ENCODE measurements at regions not wholly inside any gene's neighbourhood (a gene's known extent, or its start where the extent isn't known, plus 50 kb on each side); places are given as distances from the start of the nearest gene placed in this dataset.
"Not testable (repeated sequence)": the region's sequence is repeated elsewhere in the genome, so short reads cannot be mapped to it uniquely, and the experiment has no call there.

DNA sequence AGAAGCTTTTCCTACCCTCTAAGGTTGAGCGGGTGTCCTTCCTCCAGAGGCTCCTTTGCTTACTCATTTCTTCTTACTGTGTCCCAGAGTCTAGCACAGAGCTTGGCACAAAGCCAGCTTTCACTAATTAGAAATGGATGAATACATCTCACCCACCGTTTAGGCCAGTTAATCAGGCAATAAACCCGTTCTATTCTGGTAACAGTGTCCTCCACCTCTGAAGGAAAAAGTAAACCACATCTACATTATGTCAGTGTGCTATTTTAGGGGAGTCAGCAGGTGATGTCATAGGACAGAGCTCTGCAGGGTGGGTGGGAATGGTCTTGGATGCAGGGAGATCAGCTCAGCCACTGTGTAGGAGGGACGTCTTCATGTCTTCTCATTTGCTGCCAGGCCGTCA lies 109.2 kb downstream of the OSTF1 start:
- Histone ChIP-seq H3K27me3 (ENCODE audit: control insufficient read depth, insufficient read depth, low read length) (no peaks in the 10 kb centered on the region), H3K36me3 (ENCODE audit: control insufficient read depth, insufficient read depth, low read length) (no peaks in the 10 kb centered on the region), H3K27ac (ENCODE audit: low read length) (no peak overlapping the region), H3K9me3 (replicated peaks; ENCODE audit: control insufficient read depth, low read depth, low read length) (no peaks in the 10 kb centered on the region), H3K4me1 (ENCODE audit: control insufficient read depth, insufficient read depth, low read length) (peaks cover 4% of the 10 kb centered on the region), H3K4me3 (ENCODE audit: low read length) (no peak overlapping the region)
- WGBS (ENCODE audit: insufficient coverage) = 64% methylated on average over 1 of the region's 5 CpGs
- peak; percentile 26 for DNase-seq

DNA sequence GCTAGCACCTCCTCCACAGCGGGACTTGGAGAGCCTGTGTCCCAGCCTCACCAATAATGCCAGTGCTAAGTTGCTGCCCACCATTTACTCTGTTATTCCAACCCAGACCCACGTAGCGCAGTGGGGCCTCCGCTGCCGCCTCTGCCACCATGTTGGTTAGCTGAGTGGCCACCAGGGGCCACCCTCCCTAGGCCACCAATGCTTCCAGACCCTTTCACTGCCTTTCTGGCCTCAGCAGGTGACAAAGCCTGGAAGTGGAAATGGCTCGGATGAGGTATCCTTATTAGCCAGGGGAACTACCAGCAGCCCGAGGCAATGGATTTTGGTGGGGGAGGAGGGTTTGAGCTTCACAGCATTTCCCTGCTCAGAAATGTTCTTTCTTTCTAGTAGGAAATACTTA lies 110.1 kb downstream of the OSTF1 start:
- H3K9me3 ChIP-seq (replicated peaks; ENCODE audit: control insufficient read depth, low read depth, low read length) = no peaks in the 10 kb centered on the region
- 83% methylated on average over 4 of the region's 7 CpGs for WGBS (ENCODE audit: insufficient coverage)
- no peak for DNase-seq

DNA sequence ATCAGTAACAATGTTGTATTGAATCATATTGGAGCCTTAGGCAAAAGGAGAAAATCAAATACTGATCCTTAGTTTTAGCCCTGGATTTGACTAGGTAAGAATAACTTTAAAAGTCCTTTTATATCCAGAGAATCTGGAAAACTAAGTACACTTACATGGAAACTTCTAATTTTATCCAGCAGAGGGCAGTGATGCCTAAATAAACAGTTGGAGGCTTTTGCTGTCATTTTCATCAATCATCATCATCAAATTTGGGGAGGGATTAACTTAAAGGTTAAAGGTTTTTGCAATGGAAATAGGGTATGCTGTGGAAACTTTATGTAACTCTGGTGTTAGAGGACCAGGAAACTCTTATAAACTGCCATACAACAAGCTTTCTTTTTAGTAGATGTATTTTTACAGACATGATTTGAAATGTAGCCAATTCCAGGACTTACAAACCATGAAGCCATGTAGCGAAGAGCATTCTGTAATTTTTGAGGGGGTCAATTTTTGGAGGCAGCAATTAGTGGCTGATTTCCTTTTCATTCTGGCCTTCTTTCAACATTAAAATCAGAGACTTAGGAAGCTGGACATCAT lies 112.7 kb downstream of the OSTF1 start:
- peak; percentile 33 for DNase-seq
- Histone ChIP-seq H3K4me3 (ENCODE audit: low read length) (no peak overlapping the region), H3K4me1 (ENCODE audit: control insufficient read depth, insufficient read depth, low read length) (peaks cover 4% of the 10 kb centered on the region), H3K36me3 (ENCODE audit: control insufficient read depth, insufficient read depth, low read length) (no peaks in the 10 kb centered on the region), H3K27me3 (ENCODE audit: control insufficient read depth, insufficient read depth, low read length) (no peaks in the 10 kb centered on the region), H3K9me3 (replicated peaks; ENCODE audit: control insufficient read depth, low read depth, low read length) (no peaks in the 10 kb centered on the region), H3K27ac (ENCODE audit: low read length) (no peak overlapping the region)
- no CpG with 5 or more reads among the region's 1 CpG for whole genome bisulfite sequencing (ENCODE audit: insufficient coverage)

More for the DNA sequence above, 110.1 kb downstream of the OSTF1 start:
- no peaks in the 10 kb centered on the region for H3K36me3 ChIP-seq (ENCODE audit: control insufficient read depth, insufficient read depth, low read length)
- no peak overlapping the region for H3K4me3 ChIP-seq (ENCODE audit: low read length)
- peaks cover 4% of the 10 kb centered on the region for H3K4me1 ChIP-seq (ENCODE audit: control insufficient read depth, insufficient read depth, low read length)
- no peaks in the 10 kb centered on the region for H3K27me3 ChIP-seq (ENCODE audit: control insufficient read depth, insufficient read depth, low read length)
- no peak overlapping the region for H3K27ac ChIP-seq (ENCODE audit: low read length)

DNA sequence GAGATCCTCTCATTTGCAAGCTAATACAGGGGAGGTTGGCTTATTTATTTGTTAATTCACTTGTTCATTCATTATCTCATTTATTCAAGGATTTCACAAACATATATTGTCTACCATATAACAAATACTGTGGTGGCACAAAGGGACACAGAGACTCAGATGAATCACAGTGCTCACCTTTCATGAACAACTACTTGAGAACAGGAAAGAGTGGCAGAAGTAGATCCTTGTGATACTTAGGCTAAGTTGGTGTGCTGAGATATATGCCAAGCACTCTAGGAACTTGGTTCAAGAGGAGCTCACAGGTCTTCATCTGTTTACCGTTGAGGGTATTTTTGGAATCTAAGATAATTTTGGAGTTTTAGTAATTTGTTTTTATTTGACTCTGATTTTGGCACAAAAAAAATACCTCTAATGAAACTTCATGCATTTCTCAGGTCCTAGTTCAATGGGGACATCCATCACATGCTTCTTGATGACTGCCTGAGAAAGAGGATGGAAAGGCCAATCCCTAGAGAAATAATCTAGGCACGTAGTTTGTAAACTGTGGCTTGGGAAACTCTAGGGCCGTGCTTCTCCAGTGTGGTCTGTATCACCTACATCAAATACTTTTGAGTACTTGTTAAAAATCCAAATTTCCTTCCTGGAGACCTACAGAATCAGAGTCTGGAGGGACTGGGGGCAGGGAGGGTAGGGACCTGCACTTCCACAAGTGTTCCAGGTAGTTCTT lies 113.3 kb downstream of the OSTF1 start:
- no peak overlapping the region for H3K4me3 ChIP-seq (ENCODE audit: low read length)
- H3K9me3 ChIP-seq (replicated peaks; ENCODE audit: control insufficient read depth, low read depth, low read length) = no peaks in the 10 kb centered on the region
- peaks cover 4% of the 10 kb centered on the region for H3K4me1 ChIP-seq (ENCODE audit: control insufficient read depth, insufficient read depth, low read length)
- no peaks in the 10 kb centered on the region for H3K36me3 ChIP-seq (ENCODE audit: control insufficient read depth, insufficient read depth, low read length)
- no peaks in the 10 kb centered on the region for H3K27me3 ChIP-seq (ENCODE audit: control insufficient read depth, insufficient read depth, low read length)
- no peak overlapping the region for H3K27ac ChIP-seq (ENCODE audit: low read length)
- no CpG with 5 or more reads among the region's 3 CpGs for WGBS (ENCODE audit: insufficient coverage)
- no peak for DNase-seq

DNA sequence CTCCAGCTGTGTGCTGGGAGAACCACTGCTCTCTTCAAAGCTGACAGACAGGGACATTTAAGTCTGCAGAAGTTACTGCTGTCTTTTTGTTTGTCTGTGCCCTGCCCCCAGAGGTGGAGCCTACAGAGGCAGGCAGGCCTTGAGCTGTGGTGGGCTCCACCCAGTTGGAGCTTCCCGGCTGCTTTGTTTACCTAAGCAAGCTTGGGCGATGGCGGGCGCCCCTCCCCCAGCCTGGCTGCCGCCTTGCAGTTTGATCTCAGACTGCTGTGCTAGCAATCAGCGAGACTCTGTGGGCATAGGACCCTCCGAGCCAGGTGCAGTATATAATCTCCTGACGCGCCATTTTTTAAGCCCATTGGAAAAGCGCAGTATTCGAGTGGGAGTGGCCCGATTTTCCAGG lies 119.7 kb downstream of the OSTF1 start:
- not testable (repeated sequence) for H3K36me3 ChIP-seq (ENCODE audit: control insufficient read depth, insufficient read depth, low read length); H3K4me1 ChIP-seq (ENCODE audit: control insufficient read depth, insufficient read depth, low read length); H3K4me3 ChIP-seq (ENCODE audit: low read length); DNase-seq; H3K9me3 ChIP-seq (replicated peaks; ENCODE audit: control insufficient read depth, low read depth, low read length); H3K27me3 ChIP-seq (ENCODE audit: control insufficient read depth, insufficient read depth, low read length); H3K27ac ChIP-seq (ENCODE audit: low read length)
- WGBS (ENCODE audit: insufficient coverage) = 98% methylated on average over 12 of the region's 12 CpGs

DNA sequence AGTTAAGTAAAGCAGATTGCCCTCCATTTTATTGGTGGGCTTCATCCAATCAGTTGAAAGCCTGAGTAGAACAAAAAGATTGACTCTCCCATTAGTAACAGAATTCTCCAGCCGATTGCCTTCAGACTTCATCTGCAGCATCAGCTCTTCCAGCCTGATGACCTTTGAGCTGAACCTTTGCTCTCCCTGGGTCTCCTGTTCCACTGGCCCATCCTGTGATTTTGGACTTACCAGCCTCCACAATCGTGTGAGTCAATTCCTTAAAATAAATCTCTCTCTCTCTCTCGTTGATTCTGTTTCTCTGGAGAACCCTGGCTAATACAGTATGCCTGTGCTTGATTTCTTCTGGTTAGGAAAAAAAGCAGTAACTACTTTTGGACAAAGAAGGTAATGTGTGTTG lies 121.9 kb downstream of the OSTF1 start:
- H3K9me3 ChIP-seq (replicated peaks; ENCODE audit: control insufficient read depth, low read depth, low read length) = no peaks in the 10 kb centered on the region
- no peaks in the 10 kb centered on the region for H3K36me3 ChIP-seq (ENCODE audit: control insufficient read depth, insufficient read depth, low read length)
- no peak overlapping the region for H3K4me3 ChIP-seq (ENCODE audit: low read length)
- WGBS (ENCODE audit: insufficient coverage) = 60% methylated on average over 1 of the region's 3 CpGs
- no peak for DNase-seq
- H3K27ac ChIP-seq (ENCODE audit: low read length) = no peak overlapping the region
- no peaks in the 10 kb centered on the region for H3K4me1 ChIP-seq (ENCODE audit: control insufficient read depth, insufficient read depth, low read length)
- no peaks in the 10 kb centered on the region for H3K27me3 ChIP-seq (ENCODE audit: control insufficient read depth, insufficient read depth, low read length)

DNA sequence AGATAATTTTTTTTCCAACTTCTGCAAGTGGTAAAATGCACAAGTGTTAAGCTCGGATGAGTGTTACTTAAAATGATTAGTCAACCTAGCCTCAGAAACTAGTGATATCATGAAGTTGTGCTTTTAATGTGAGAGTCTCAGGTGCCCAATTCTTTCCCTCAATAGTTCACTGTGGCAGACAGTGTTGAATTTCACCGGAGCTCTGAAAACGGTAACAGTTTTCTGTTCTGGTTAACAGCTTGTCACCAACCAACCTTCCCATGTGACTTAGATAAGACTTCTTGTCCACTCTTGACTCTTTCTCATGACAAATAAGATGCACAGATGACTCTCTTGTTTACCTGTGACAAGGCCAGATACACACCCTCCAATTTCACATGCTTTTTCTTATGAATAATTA lies 125.5 kb downstream of the OSTF1 start:
- Histone ChIP-seq H3K4me1 (ENCODE audit: control insufficient read depth, insufficient read depth, low read length) (no peaks in the 10 kb centered on the region), H3K9me3 (replicated peaks; ENCODE audit: control insufficient read depth, low read depth, low read length) (no peaks in the 10 kb centered on the region), H3K4me3 (ENCODE audit: low read length) (no peak overlapping the region), H3K36me3 (ENCODE audit: control insufficient read depth, insufficient read depth, low read length) (no peaks in the 10 kb centered on the region), H3K27me3 (ENCODE audit: control insufficient read depth, insufficient read depth, low read length) (no peaks in the 10 kb centered on the region), H3K27ac (ENCODE audit: low read length) (no peak overlapping the region)
- DNase-seq = no peak
- WGBS (ENCODE audit: insufficient coverage) = 71% methylated on average over 2 of the region's 3 CpGs

DNA sequence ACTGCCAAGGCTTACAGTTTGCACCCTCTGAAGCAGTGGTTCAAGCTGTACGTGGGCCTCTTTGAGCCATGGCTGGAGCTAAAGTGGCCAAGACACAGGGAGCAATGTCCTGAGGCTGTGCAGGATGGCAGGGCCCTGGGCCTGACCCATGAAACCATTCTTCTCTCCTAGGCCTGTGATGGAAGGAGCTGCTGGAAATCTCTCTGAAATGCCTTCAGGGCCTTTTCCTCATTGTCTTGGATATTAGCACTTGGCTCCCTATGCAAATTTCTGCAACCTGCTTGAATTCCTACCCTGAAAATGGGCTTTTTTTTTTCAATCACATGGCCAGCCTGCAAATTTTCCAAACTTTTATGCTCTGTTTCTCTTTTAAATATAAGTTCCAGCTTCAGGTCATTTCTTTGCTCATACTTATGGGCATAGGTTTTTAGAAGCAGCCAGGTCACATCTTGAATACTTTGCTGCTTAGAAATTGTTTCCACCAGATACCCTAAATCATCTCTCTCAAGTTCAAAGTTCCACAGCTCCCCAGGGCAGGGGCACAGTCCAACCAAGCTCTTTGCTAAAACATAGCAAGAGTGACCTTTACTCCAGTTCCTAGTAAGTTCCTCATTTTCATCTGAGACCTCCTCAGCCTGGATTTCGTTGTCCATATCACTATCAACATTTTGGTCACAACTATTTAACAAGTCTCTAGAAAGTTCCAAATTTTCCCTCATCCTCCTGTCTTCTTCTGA lies 138.3 kb downstream of the OSTF1 start:
- Histone ChIP-seq H3K4me1 (ENCODE audit: control insufficient read depth, insufficient read depth, low read length) (no peaks in the 10 kb centered on the region), H3K4me3 (ENCODE audit: low read length) (no peak overlapping the region), H3K36me3 (ENCODE audit: control insufficient read depth, insufficient read depth, low read length) (no peaks in the 10 kb centered on the region), H3K9me3 (replicated peaks; ENCODE audit: control insufficient read depth, low read depth, low read length) (peaks cover 9% of the 10 kb centered on the region), H3K27me3 (ENCODE audit: control insufficient read depth, insufficient read depth, low read length) (no peaks in the 10 kb centered on the region), H3K27ac (ENCODE audit: low read length) (no peak overlapping the region)
- DNase-seq = no peak
- WGBS (ENCODE audit: insufficient coverage) = 68% methylated on average over 2 of the region's 2 CpGs

DNA sequence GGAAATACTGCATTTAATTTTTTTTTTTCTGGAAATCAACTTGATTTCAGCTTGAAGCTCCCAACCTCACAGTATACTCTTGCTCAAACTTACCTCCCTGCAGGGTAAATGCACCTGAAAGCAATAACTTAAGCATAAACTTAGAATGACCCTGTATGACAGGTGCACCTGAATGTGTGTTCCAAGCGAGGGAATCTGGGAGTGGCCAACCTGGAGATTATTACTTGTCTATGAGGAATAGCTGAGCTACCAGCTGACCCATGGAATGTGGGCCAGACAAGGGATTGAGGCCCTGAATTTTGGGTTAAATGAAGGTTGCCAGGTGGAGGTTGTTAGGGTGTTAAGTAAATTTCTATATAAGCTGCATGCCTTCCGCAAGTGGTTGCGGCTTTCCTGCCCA lies 140.6 kb downstream of the OSTF1 start:
- no peak for DNase-seq
- 56% methylated on average over 3 of the region's 3 CpGs for WGBS (ENCODE audit: insufficient coverage)
- no peaks in the 10 kb centered on the region for H3K36me3 ChIP-seq (ENCODE audit: control insufficient read depth, insufficient read depth, low read length)
- H3K4me1 ChIP-seq (ENCODE audit: control insufficient read depth, insufficient read depth, low read length) = no peaks in the 10 kb centered on the region
- peaks cover 6% of the 10 kb centered on the region for H3K9me3 ChIP-seq (replicated peaks; ENCODE audit: control insufficient read depth, low read depth, low read length)
- H3K4me3 ChIP-seq (ENCODE audit: low read length) = no peak overlapping the region
- H3K27ac ChIP-seq (ENCODE audit: low read length) = no peak overlapping the region
- no peaks in the 10 kb centered on the region for H3K27me3 ChIP-seq (ENCODE audit: control insufficient read depth, insufficient read depth, low read length)

DNA sequence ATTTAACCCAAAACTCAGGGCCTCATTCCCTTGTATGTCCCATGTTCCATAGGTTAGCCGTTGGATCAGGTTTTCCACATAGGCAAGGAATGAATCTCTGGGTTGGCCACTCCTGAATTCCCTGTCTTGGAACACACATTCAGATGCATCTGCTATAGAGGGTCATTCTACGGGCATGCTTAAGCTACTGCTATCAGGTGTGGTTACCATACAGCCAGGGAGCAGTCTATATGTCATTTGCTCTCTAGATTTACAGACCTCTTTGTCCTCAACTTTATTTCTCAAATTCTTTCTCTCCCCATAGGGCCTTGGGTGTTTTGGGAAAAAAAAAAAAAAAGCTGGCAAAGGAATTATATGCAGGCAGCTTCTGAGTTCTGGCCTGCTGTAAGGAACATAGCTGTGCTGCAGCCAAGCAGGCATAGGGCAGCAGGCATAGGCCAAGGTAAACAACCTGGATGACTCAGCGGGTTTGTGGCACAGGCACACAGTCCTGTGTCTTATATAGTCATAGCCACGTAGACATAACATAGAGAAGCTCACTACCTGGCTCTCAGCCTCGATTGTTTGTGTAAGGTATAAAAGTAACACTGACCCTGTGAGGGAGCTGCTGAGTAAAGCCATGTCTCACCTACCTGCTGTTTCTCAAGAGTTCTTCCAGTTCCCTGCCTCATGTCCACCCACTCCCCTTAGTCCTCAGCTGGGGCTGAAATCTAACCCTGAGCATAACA lies 141.5 kb downstream of the OSTF1 start:
- 36% methylated on average over 2 of the region's 5 CpGs for WGBS (ENCODE audit: insufficient coverage)
- Histone ChIP-seq H3K27me3 (ENCODE audit: control insufficient read depth, insufficient read depth, low read length) (no peaks in the 10 kb centered on the region), H3K4me1 (ENCODE audit: control insufficient read depth, insufficient read depth, low read length) (no peaks in the 10 kb centered on the region), H3K36me3 (ENCODE audit: control insufficient read depth, insufficient read depth, low read length) (no peaks in the 10 kb centered on the region), H3K27ac (ENCODE audit: low read length) (no peak overlapping the region), H3K4me3 (ENCODE audit: low read length) (no peak overlapping the region), H3K9me3 (replicated peaks; ENCODE audit: control insufficient read depth, low read depth, low read length) (peaks cover 3% of the 10 kb centered on the region)
- DNase-seq = no peak
